ENCODE measurements at regions not wholly inside any gene's neighbourhood (a gene's known extent, or its start where the extent isn't known, plus 50 kb on each side); places are given as distances from the start of the nearest gene placed in this dataset.

DNA sequence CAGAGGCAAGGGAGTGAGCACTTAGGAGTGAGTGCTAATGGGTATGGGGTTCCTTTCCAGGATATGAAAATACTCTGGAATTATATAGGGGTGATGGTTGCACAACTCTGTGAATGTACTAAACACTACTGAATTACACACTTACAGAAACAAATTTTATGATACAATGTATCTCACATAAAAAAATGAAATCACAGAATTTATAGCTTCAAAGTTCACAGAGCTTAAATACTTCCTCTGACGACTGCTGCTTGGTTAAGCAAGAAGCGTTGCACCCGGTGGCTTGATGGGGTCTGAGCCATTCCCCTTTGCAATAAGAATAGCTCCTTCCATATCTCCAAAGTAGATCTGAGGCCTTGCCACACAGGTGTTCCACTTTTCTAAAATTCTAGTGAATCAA, 835.1 kb downstream of the TSN start:
- 93% methylated on average over 3 of the region's 3 CpGs for WGBS (ENCODE audit: insufficient coverage)
- no peaks in the 10 kb centered on the region for H3K79me2 ChIP-seq (ENCODE audit: insufficient read depth, low read length)

DNA sequence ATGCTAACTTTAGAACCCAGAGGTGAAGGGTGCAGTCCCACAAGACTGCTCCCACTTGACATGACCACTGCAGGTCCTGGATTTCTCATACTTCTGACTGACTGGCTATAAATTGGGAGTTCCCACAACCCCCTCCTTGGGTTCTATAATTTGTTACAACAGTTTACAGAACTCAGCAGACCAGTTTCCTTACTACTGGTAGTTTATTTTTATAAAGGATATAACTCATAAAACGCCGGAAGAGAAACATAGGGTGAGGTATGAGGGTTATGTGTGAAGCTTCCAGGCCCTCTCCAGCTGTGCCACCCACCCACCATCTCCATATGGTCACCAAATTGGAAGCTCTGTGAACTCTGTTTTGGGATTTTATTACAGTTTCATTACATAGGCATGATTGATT, 839.6 kb downstream of the TSN start:
- Histone ChIP-seq H3K27ac (ENCODE audit: low read depth in 1 of 2, low read length in 2 of 2) (no peak overlapping the region), H3K9ac (ENCODE audit: insufficient read depth, low read length, poor library complexity, severe bottlenecking) (no peak overlapping the region), H3K9me3 (replicated peaks in 1 of 2; ENCODE audit: control insufficient read depth in 1 of 2, insufficient read depth in 1 of 2, low read length in 2 of 2) (peaks cover 3 to 6% of the 10 kb centered on the region in 2 donors), H3K4me2 (replicated peaks; ENCODE audit: extremely low read depth, low read length, poor library complexity, severe bottlenecking) (no peak overlapping the region), H3K4me1 (ENCODE audit: control insufficient read depth in 1 of 2, insufficient read depth in 2 of 2, low read length in 2 of 2) (no peaks in the 10 kb centered on the region), H3K36me3 (replicated peaks in 1 of 2; ENCODE audit: control insufficient read depth in 1 of 2, insufficient read depth in 2 of 2, low read length in 2 of 2) (no peaks in the 10 kb centered on the region), H4K20me1 (ENCODE audit: insufficient read depth, low read length) (no peaks in the 10 kb centered on the region), H3K4me3 (replicated peaks in 1 of 3; ENCODE audit: low read depth in 2 of 3, low read length in 3 of 3) (no peak overlapping the region), H3K27me3 (ENCODE audit: control insufficient read depth in 2 of 2, insufficient read depth in 2 of 2, low read length in 2 of 2) (no peaks in the 10 kb centered on the region), H3K79me2 (ENCODE audit: insufficient read depth, low read length) (no peaks in the 10 kb centered on the region), H2AFZ (ENCODE audit: insufficient read depth, low read depth, low read length, poor library complexity, severe bottlenecking) (no peak overlapping the region)
- peaks cover 7 to 16% (median 10%) of the 10 kb centered on the region in 7 donors for H3K9me3 Mint-ChIP-seq
- H3K4me3 Mint-ChIP-seq = no peak overlapping the region
- TF ChIP-seq, protein P1, sequence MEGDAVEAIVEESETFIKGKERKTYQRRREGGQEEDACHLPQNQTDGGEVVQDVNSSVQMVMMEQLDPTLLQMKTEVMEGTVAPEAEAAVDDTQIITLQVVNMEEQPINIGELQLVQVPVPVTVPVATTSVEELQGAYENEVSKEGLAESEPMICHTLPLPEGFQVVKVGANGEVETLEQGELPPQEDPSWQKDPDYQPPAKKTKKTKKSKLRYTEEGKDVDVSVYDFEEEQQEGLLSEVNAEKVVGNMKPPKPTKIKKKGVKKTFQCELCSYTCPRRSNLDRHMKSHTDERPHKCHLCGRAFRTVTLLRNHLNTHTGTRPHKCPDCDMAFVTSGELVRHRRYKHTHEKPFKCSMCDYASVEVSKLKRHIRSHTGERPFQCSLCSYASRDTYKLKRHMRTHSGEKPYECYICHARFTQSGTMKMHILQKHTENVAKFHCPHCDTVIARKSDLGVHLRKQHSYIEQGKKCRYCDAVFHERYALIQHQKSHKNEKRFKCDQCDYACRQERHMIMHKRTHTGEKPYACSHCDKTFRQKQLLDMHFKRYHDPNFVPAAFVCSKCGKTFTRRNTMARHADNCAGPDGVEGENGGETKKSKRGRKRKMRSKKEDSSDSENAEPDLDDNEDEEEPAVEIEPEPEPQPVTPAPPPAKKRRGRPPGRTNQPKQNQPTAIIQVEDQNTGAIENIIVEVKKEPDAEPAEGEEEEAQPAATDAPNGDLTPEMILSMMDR (IDR thresholded peaks at IDR 0.05) = no peak
- H3K4me1 Mint-ChIP-seq = no peaks in the 10 kb centered on the region
- no peak for DNase-seq
- peaks cover 0 to 4% (median 0%) of the 10 kb centered on the region in 3 donors for H3K27me3 Mint-ChIP-seq (ENCODE audit: low read depth in 3 of 3)
- no CpG with 5 or more reads among the region's 2 CpGs for WGBS (ENCODE audit: insufficient coverage)
- H3K27ac Mint-ChIP-seq = no peak overlapping the region
- H3K36me3 Mint-ChIP-seq = no peaks in the 10 kb centered on the region
- intact Hi-C loops (cut with micrococcal nuclease) = no loop called here

More for the DNA sequence above, 835.1 kb downstream of the TSN start:
- Histone ChIP-seq H3K36me3 (replicated peaks in 1 of 2; ENCODE audit: control insufficient read depth in 1 of 2, insufficient read depth in 2 of 2, low read length in 2 of 2) (no peaks in the 10 kb centered on the region), H3K27ac (ENCODE audit: low read depth in 1 of 2, low read length in 2 of 2) (no peak overlapping the region), H3K9me3 (replicated peaks in 1 of 2; ENCODE audit: control insufficient read depth in 1 of 2, insufficient read depth in 1 of 2, low read length in 2 of 2) (peaks cover 3 to 26% of the 10 kb centered on the region in 2 donors), H3K4me2 (replicated peaks; ENCODE audit: extremely low read depth, low read length, poor library complexity, severe bottlenecking) (no peak overlapping the region), H3K27me3 (ENCODE audit: control insufficient read depth in 2 of 2, insufficient read depth in 2 of 2, low read length in 2 of 2) (no peaks in the 10 kb centered on the region), H3K4me3 (replicated peaks in 1 of 3; ENCODE audit: low read depth in 2 of 3, low read length in 3 of 3) (no peak overlapping the region), H3K9ac (ENCODE audit: insufficient read depth, low read length, poor library complexity, severe bottlenecking) (no peak overlapping the region), H2AFZ (ENCODE audit: insufficient read depth, low read depth, low read length, poor library complexity, severe bottlenecking) (no peak overlapping the region), H3K4me1 (ENCODE audit: control insufficient read depth in 1 of 2, insufficient read depth in 2 of 2, low read length in 2 of 2) (no peaks in the 10 kb centered on the region), H4K20me1 (ENCODE audit: insufficient read depth, low read length) (no peaks in the 10 kb centered on the region)
- Mint-ChIP-seq H3K36me3 (no peaks in the 10 kb centered on the region), H3K9me3 (peaks cover 9 to 22% (median 14%) of the 10 kb centered on the region in 7 donors), H3K27me3 (ENCODE audit: low read depth in 3 of 3) (peaks cover 0 to 2% (median 0%) of the 10 kb centered on the region in 3 donors), H3K27ac (no peak overlapping the region), H3K4me3 (no peak overlapping the region), H3K4me1 (no peaks in the 10 kb centered on the region)
- TF ChIP-seq, protein P1 (IDR thresholded peaks at IDR 0.05) = no peak
- DNase-seq = no peak
- intact Hi-C loops (cut with micrococcal nuclease) = no loop called here
